GM13977 (cell line): ENCODE measurements at regions not wholly inside any gene's neighbourhood (a gene's known extent, or its start where the extent isn't known, plus 50 kb on each side); places are given as distances from the start of the nearest gene placed in this dataset.
"Not testable (repeated sequence)": the region's sequence is repeated elsewhere in the genome, so short reads cannot be mapped to it uniquely, and the experiment has no call there.

Source experiments
- DNase-seq: peaks from one replicate; pipeline ENCODE4 v3.0.0; 2012; ENCODE audit warnings: low spot score
- CTCF ChIP-seq: IDR thresholded peaks from 2 replicates; pipeline ENCODE4 v1.5.1; 2012; ENCODE audit warnings: mild to moderate bottlenecking, control low read depth; ENCODE audit not compliant: insufficient read depth; ENCODE audit errors: extremely low read depth, missing control alignments
- in situ Hi-C: fragments of 300-500 bp; cut with MboI; formaldehyde crosslinking; loops from one replicate; pipeline ENCODE4 v1.12.0; 2022; ENCODE audit warnings: low sequenced_read_pairs, low pct_unique_long_range_greater_than_20kb, mixed read lengths, inconsistent platforms; ENCODE audit not compliant: unreplicated experiment

GRCh38 chr13:54606944-54607343, 1578.3 kb downstream of the OLFM4 start:
- DNase-seq: no peak
- TF ChIP-seq CTCF: no peak
- in situ Hi-C loops: no loop called here

DNA sequence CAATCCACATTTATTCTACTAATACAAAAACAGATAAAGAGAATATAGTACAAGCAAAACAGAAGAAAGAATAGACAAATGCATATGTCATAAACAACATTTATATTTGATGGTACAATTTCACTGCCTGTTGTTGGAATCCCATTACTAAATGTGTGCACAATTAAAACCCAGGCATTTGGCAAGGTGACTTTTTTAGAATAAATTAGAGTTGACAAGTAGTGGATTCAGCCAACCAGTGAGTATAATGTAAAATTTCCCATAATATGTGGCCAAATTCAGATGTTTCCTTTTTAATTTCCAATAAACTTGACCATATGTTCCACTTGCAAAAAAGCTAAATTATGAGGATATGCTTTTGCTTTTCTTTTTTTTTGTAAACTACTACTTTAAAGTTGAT, 1578.8 kb downstream of the OLFM4 start:
- no peak for TF ChIP-seq CTCF
- DNase-seq: no peak
- in situ Hi-C loops: no loop called here

- no peak for DNase-seq
- in situ Hi-C loops: no loop called here
- no peak for TF ChIP-seq CTCF
Measured at GRCh38 chr13:54611390-54611789, 1582.8 kb downstream of the OLFM4 start.

DNA sequence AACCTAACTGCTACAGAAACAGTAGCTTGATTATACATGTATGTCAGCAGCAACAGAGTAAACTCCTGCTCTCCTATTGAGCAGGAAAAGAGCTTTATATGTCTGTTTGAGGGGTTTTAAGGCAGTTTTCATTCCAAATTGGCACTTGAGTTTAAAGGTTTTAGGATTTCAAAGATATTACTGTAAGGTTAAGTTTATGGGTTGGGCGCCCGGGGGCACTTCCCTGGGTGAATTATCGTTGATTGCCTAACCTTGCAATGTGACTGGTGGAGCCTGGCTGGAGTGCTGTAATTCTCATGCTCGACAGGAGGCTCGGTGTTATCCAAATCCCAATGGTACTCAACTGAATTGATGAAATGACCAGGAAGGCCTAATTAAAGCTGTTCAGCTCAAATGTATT, 1586.1 kb downstream of the OLFM4 start:
- no peak for TF ChIP-seq CTCF
- in situ Hi-C loops: no loop called here
- no peak for DNase-seq

- DNase-seq, in situ Hi-C loops: not testable (repeated sequence)
Measured at GRCh38 chr13:54626504-54626903, 1597.9 kb downstream of the OLFM4 start.

GRCh38 chr13:54627646-54628372, 1599.2 kb downstream of the OLFM4 start:
- DNase-seq: no peak
- in situ Hi-C loops: no loop called here
- TF ChIP-seq CTCF: no peak

GRCh38 chr13:54628383-54628782, 1599.8 kb downstream of the OLFM4 start:
- TF ChIP-seq CTCF: no peak
- in situ Hi-C loops: no loop called here
- DNase-seq: no peak
